ENCODE measurements at regions not wholly inside any gene's neighbourhood (a gene's known extent, or its start where the extent isn't known, plus 50 kb on each side); places are given as distances from the start of the nearest gene placed in this dataset.

GRCh38 chr16:5979905-5980550 lies 882.4 kb upstream of the EEF2KMT start:
- intact Hi-C loops (cut with DNase I) = no loop called here

GRCh38 chr16:5977329-5977728 lies 879.7 kb upstream of the EEF2KMT start:
- FAIRE-seq = no peak

More at GRCh38 chr16:5979905-5980550, 882.4 kb upstream of the EEF2KMT start:
- DNase-seq = no peak
- Histone ChIP-seq H3K9me3 (ENCODE audit: control insufficient read depth in 2 of 3, insufficient read depth in 1 of 3, low read length in 3 of 3) (no peaks in the 10 kb centered on the region), H3K27ac (ENCODE audit: low read depth in 2 of 2, low read length in 2 of 2) (no peak overlapping the region), H3K36me3 (ENCODE audit: control insufficient read depth in 2 of 3, insufficient read depth in 3 of 3, low read length in 3 of 3) (no peaks in the 10 kb centered on the region), H3K4me3 (ENCODE audit: low read length in 3 of 3) (no peak overlapping the region), H3K27me3 (ENCODE audit: control insufficient read depth, insufficient read depth, low read length) (no peaks in the 10 kb centered on the region), H3K9ac (ENCODE audit: low read length in 3 of 3) (no peak overlapping the region), H3K4me1 (ENCODE audit: control insufficient read depth in 2 of 3, insufficient read depth in 2 of 3, low read depth in 1 of 3, low read length in 3 of 3) (no peaks in the 10 kb centered on the region)
- TF ChIP-seq CTCF (IDR thresholded peaks at IDR 0.05; ENCODE audit: borderline replicate concordance, extremely low read depth, insufficient read depth) = no peak
- FAIRE-seq = no peak

DNA sequence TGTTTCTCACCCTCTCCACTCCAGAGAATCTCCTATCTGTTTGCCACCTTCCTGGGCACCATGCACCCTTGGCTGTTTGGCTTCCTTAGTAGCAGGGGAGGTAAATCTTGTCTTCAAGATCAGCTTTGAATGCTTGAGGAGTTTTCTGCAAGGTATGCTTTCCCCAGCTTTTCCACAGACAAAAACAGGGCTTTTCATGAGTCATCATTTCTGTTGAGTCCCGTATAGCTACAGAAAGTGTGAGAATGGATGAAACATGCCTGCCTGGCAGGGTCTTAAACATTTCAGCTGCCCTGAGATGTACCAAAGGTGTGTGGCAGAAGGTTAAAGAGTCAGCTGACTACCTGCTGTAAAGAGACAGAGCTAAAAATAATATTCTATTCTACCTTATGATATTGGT lies 875.2 kb upstream of the EEF2KMT start:
- Histone ChIP-seq H3K4me3 (ENCODE audit: low read length in 3 of 3) (no peak overlapping the region), H3K9me3 (ENCODE audit: control insufficient read depth in 2 of 3, insufficient read depth in 1 of 3, low read length in 3 of 3) (no peaks in the 10 kb centered on the region), H3K27me3 (ENCODE audit: control insufficient read depth, insufficient read depth, low read length) (no peaks in the 10 kb centered on the region), H3K27ac (ENCODE audit: low read depth in 2 of 2, low read length in 2 of 2) (no peak overlapping the region), H3K9ac (ENCODE audit: low read length in 3 of 3) (no peak overlapping the region), H3K36me3 (ENCODE audit: control insufficient read depth in 2 of 3, insufficient read depth in 3 of 3, low read length in 3 of 3) (no peaks in the 10 kb centered on the region), H3K4me1 (ENCODE audit: control insufficient read depth in 2 of 3, insufficient read depth in 2 of 3, low read depth in 1 of 3, low read length in 3 of 3) (no peaks in the 10 kb centered on the region)
- FAIRE-seq = no peak
- intact Hi-C loops (cut with DNase I) = no loop called here
- no peak for TF ChIP-seq CTCF (IDR thresholded peaks at IDR 0.05; ENCODE audit: borderline replicate concordance, extremely low read depth, insufficient read depth)
- DNase-seq = no peak

More at GRCh38 chr16:5977329-5977728, 879.7 kb upstream of the EEF2KMT start:
- no peaks in the 10 kb centered on the region for H3K9me3 ChIP-seq (ENCODE audit: control insufficient read depth in 2 of 3, insufficient read depth in 1 of 3, low read length in 3 of 3)
- no peaks in the 10 kb centered on the region for H3K4me1 ChIP-seq (ENCODE audit: control insufficient read depth in 2 of 3, insufficient read depth in 2 of 3, low read depth in 1 of 3, low read length in 3 of 3)
- peak in 3 of 5 donors; percentile 24 to 43 (median 24) for DNase-seq
- no peaks in the 10 kb centered on the region for H3K27me3 ChIP-seq (ENCODE audit: control insufficient read depth, insufficient read depth, low read length)
- H3K27ac ChIP-seq (ENCODE audit: low read depth in 2 of 2, low read length in 2 of 2) = no peak overlapping the region
- intact Hi-C loops (cut with DNase I) = no loop called here
- no peak overlapping the region for H3K9ac ChIP-seq (ENCODE audit: low read length in 3 of 3)
- H3K4me3 ChIP-seq (ENCODE audit: low read length in 3 of 3) = no peak overlapping the region
- no peak for TF ChIP-seq CTCF (IDR thresholded peaks at IDR 0.05; ENCODE audit: borderline replicate concordance, extremely low read depth, insufficient read depth)
- no peaks in the 10 kb centered on the region for H3K36me3 ChIP-seq (ENCODE audit: control insufficient read depth in 2 of 3, insufficient read depth in 3 of 3, low read length in 3 of 3)

GRCh38 chr16:5971924-5972323 lies 874.3 kb upstream of the EEF2KMT start:
- TF ChIP-seq CTCF (IDR thresholded peaks at IDR 0.05; ENCODE audit: borderline replicate concordance, extremely low read depth, insufficient read depth) = no peak
- H3K36me3 ChIP-seq (ENCODE audit: control insufficient read depth in 2 of 3, insufficient read depth in 3 of 3, low read length in 3 of 3) = no peaks in the 10 kb centered on the region
- DNase-seq = no peak
- no peak for FAIRE-seq
- H3K27ac ChIP-seq (ENCODE audit: low read depth in 2 of 2, low read length in 2 of 2) = no peak overlapping the region
- no peak overlapping the region for H3K9ac ChIP-seq (ENCODE audit: low read length in 3 of 3)
- no peaks in the 10 kb centered on the region for H3K9me3 ChIP-seq (ENCODE audit: control insufficient read depth in 2 of 3, insufficient read depth in 1 of 3, low read length in 3 of 3)
- intact Hi-C loops (cut with DNase I) = no loop called here
- H3K4me3 ChIP-seq (ENCODE audit: low read length in 3 of 3) = no peak overlapping the region
- H3K27me3 ChIP-seq (ENCODE audit: control insufficient read depth, insufficient read depth, low read length) = no peaks in the 10 kb centered on the region
- no peaks in the 10 kb centered on the region for H3K4me1 ChIP-seq (ENCODE audit: control insufficient read depth in 2 of 3, insufficient read depth in 2 of 3, low read depth in 1 of 3, low read length in 3 of 3)
